ENCODE measurements at regions not wholly inside any gene's neighbourhood (a gene's known extent, or its start where the extent isn't known, plus 50 kb on each side); places are given as distances from the start of the nearest gene placed in this dataset.

GRCh38 chr20:52494244-52494643 lies 302.7 kb upstream of the ZFP64 start:
- no peak overlapping the region for H3K4me3 ChIP-seq (replicated peaks in 1 of 3)
- H3K36me3 ChIP-seq = no peaks in the 10 kb centered on the region
- no peak for DNase-seq
- H3K4me1 ChIP-seq = no peaks in the 10 kb centered on the region
- no peaks in the 10 kb centered on the region for H3K27me3 ChIP-seq
- H3K9me3 ChIP-seq = no peaks in the 10 kb centered on the region
- intact Hi-C loops (cut with DNase I) = no loop called here
- no peak for TF ChIP-seq CTCF (IDR thresholded peaks at IDR 0.05)
- no peak for TF ChIP-seq POLR2A (IDR thresholded peaks at IDR 0.05)
- H3K27ac ChIP-seq = no peak overlapping the region
- WGBS, 2 donors = 71 to 83% methylated on average over 13 of the region's 13 CpGs

- 13 to 27% methylated on average over 9 of the region's 9 CpGs for WGBS, 2 donors
- Histone ChIP-seq H3K4me1 (no peaks in the 10 kb centered on the region), H3K27me3 (no peaks in the 10 kb centered on the region), H3K36me3 (no peaks in the 10 kb centered on the region), H3K4me3 (replicated peaks in 1 of 3) (no peak overlapping the region), H3K9me3 (no peaks in the 10 kb centered on the region), H3K27ac (no peak overlapping the region)
- TF ChIP-seq POLR2A (IDR thresholded peaks at IDR 0.05) (no peak), CTCF (IDR thresholded peaks at IDR 0.05) (no peak)
- DNase-seq = no peak
- intact Hi-C loops (cut with DNase I) = no loop called here
Measured at GRCh38 chr20:52493171-52493721, 301.7 kb upstream of the ZFP64 start.

- H3K9me3 ChIP-seq = no peaks in the 10 kb centered on the region
- intact Hi-C loops (cut with DNase I) = no loop called here
- TF ChIP-seq CTCF (IDR thresholded peaks at IDR 0.05) (no peak), POLR2A (IDR thresholded peaks at IDR 0.05) (no peak)
- DNase-seq = no peak
- no peak overlapping the region for H3K27ac ChIP-seq
- no peaks in the 10 kb centered on the region for H3K4me1 ChIP-seq
- H3K36me3 ChIP-seq = no peaks in the 10 kb centered on the region
- WGBS, 2 donors = 76 to 80% methylated on average over 10 of the region's 10 CpGs
- no peaks in the 10 kb centered on the region for H3K27me3 ChIP-seq
- H3K4me3 ChIP-seq (replicated peaks in 1 of 3) = no peak overlapping the region
Measured at GRCh38 chr20:52490711-52491430, 299.3 kb upstream of the ZFP64 start.

- Histone ChIP-seq H3K9me3 (no peaks in the 10 kb centered on the region), H3K27ac (no peak overlapping the region), H3K27me3 (no peaks in the 10 kb centered on the region), H3K36me3 (no peaks in the 10 kb centered on the region), H3K4me3 (replicated peaks in 1 of 3) (no peak overlapping the region), H3K4me1 (no peaks in the 10 kb centered on the region)
- DNase-seq = no peak
- TF ChIP-seq CTCF (IDR thresholded peaks at IDR 0.05) (no peak), POLR2A (IDR thresholded peaks at IDR 0.05) (no peak)
- intact Hi-C loops (cut with DNase I) = no loop called here
- 61 to 63% methylated on average over 2 of the region's 2 CpGs for WGBS, 2 donors
Measured at GRCh38 chr20:52484438-52484837, 292.9 kb upstream of the ZFP64 start.

GRCh38 chr20:52483382-52483781 lies 291.8 kb upstream of the ZFP64 start:
- no peaks in the 10 kb centered on the region for H3K9me3 ChIP-seq
- no peaks in the 10 kb centered on the region for H3K27me3 ChIP-seq
- TF ChIP-seq CTCF (IDR thresholded peaks at IDR 0.05) (no peak), POLR2A (IDR thresholded peaks at IDR 0.05) (no peak)
- DNase-seq = no peak
- no peak overlapping the region for H3K4me3 ChIP-seq (replicated peaks in 1 of 3)
- no peaks in the 10 kb centered on the region for H3K4me1 ChIP-seq
- H3K27ac ChIP-seq = no peak overlapping the region
- intact Hi-C loops (cut with DNase I) = no loop called here
- 94 to 97% methylated on average over 1 of the region's 1 CpG for WGBS, 2 donors
- no peaks in the 10 kb centered on the region for H3K36me3 ChIP-seq
